GM13976 (cell line): ENCODE measurements at regions not wholly inside any gene's neighbourhood (a gene's known extent, or its start where the extent isn't known, plus 50 kb on each side); places are given as distances from the start of the nearest gene placed in this dataset.

Experiments used
- DNase-seq: peaks from one replicate; pipeline ENCODE4 v3.0.0; 2012; ENCODE audit warnings: low spot score
- in situ Hi-C: fragments of 300-500 bp; cut with MboI; formaldehyde crosslinking; loops from one replicate; pipeline ENCODE4 v1.12.0; 2022; ENCODE audit warnings: low sequenced_read_pairs, mixed read lengths, inconsistent platforms; ENCODE audit not compliant: unreplicated experiment
- TF ChIP-seq, protein P1 (sequence below): IDR thresholded peaks from 2 replicates; pipeline ENCODE4 v1.5.1; 2012; ENCODE audit warnings: borderline replicate concordance, mild to moderate bottlenecking; ENCODE audit not compliant: insufficient read depth; ENCODE audit errors: extremely low read depth, missing control alignments, control extremely low read depth

DNA sequence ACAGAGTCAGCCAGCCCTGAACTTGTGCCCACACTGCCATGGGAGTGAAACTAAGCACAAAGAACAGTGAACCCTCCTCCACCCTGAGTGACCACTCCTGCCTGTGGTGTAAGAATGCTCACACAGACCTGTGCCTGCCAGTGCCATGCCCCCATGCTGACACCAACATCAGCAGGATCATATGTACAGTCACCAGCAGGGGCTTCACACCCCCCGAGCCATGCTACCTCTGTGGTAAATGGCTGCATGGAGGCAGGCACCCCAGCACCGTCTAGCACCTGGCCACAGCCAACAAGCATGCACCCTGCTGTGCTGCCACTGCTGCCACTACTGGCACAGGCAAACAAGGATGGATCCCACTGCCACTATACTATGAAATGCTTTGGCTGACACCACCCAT, 344.4 kb upstream of the CCDC196 start:
- TF ChIP-seq, protein P1, sequence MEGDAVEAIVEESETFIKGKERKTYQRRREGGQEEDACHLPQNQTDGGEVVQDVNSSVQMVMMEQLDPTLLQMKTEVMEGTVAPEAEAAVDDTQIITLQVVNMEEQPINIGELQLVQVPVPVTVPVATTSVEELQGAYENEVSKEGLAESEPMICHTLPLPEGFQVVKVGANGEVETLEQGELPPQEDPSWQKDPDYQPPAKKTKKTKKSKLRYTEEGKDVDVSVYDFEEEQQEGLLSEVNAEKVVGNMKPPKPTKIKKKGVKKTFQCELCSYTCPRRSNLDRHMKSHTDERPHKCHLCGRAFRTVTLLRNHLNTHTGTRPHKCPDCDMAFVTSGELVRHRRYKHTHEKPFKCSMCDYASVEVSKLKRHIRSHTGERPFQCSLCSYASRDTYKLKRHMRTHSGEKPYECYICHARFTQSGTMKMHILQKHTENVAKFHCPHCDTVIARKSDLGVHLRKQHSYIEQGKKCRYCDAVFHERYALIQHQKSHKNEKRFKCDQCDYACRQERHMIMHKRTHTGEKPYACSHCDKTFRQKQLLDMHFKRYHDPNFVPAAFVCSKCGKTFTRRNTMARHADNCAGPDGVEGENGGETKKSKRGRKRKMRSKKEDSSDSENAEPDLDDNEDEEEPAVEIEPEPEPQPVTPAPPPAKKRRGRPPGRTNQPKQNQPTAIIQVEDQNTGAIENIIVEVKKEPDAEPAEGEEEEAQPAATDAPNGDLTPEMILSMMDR: no peak
- in situ Hi-C loops: no loop called here
- DNase-seq: peak; percentile 3

DNA sequence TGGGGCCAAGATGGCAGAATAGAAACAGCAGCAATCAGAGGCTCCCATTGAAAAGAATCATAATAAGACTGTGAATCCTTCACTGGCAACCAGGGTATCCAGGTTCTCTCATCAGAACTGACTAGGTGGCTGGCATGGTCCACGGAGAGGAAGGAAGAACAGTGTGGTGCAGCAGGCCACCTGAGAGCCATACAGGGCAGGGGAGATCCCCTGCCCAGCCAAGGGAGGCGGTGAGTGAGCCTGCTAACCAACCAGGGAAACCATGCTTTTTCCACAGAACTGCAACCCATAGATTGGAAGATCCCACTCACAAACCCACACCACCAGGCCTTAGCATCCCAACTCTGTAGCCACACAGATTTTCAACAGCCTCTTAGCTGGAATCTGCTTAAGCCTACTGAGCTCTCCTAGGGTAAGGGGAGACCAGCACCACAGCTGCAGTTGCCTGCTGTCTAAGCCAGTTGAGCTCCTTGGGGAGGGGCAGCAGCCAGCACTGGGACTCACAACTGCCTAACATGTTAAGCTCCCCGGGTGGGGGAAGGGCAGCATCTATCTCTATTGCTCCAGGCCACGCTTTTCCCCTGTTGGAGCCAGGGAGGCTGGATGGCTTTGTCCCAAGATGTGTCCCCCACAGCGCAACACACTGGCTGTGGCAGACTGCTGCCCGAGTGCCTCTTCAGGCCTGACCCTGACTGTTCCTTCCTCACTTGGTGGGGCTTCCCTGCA, 342.6 kb upstream of the CCDC196 start:
- TF ChIP-seq, protein P1: no peak
- no peak for DNase-seq
- in situ Hi-C loops: no loop called here

DNA sequence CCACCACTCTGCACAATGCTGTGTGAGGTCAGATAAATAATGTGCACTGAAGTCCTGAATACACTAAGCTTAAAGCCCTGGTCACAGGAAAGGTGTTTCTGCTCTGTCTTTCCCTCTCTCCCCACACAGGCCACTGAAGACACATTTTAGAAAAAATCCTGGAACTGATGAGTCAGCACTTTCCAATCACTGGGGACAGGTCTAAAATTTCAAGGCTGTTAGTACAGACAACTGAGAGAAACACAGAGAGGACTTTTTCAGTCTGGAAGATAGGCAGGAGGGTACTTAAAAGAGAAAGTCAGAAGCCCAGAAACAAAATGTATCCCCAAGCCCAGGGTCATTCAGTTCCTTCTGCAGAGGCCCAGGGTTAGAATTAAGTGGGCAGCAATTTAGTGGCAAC, 333.9 kb upstream of the CCDC196 start:
- no peak for DNase-seq

DNA sequence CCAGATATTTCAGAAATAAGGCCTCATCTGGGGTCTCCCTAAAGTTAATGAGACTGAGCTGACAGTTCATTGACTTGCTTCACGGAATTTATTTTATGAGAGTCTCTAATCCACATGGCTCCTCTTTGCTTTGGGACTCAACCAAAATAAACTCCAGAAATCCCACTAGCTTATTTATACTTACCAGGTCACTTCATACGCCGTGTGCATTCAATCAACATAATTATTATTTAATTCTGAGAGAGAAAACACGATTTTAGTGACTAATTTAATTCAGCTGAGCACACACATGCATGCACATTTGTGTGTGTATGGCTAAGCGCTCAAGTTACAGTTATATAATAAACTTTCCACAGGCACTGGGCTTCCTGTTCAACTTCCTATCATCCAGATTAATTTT, 333.4 kb upstream of the CCDC196 start:
- in situ Hi-C loops: no loop called here
- DNase-seq: no peak
- TF ChIP-seq, protein P1: no peak

More for the DNA sequence above, 333.9 kb upstream of the CCDC196 start:
- TF ChIP-seq, protein P1: no peak
- in situ Hi-C loops: no loop called here

DNA sequence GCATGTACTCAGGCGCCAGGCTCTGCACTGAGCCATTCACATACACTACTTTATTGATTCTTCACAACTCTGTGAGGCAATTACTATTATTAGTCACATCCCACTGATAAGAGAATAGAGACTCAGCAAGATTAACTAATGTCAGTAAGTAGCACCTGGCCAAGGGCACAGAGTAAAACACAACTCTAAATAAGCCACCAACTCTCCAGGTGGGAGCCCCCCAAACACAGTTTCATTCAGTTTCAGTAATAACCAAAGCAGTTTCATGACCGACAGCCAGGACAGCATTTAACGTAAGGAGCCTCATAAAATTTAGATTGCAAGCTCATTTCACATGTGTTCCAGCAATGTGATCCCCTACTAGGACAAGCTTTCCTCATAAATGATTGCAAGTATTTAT, 323.1 kb upstream of the CCDC196 start:
- in situ Hi-C loops: no loop called here
- DNase-seq: no peak
- TF ChIP-seq, protein P1: no peak

DNA sequence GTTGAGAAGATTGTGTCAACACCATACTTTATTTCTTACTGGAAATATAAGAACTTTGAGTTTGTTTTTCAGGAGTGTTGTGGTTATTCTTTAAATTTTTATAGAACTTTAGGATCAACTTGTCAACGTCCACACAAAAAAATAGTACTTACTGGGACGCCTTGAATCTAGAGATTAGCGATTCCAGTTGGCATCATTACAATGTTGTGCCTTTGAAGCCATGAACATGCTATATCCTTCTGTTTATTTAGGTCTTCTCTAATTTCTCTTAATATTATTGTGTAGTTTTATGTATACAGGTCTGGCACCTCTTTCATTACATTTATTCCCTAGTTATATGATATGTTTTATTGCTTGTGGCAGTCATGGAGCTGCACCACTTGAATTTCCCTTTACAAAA, 320.8 kb upstream of the CCDC196 start:
- DNase-seq: no peak
- TF ChIP-seq, protein P1: no peak
- in situ Hi-C loops: no loop called here

DNA sequence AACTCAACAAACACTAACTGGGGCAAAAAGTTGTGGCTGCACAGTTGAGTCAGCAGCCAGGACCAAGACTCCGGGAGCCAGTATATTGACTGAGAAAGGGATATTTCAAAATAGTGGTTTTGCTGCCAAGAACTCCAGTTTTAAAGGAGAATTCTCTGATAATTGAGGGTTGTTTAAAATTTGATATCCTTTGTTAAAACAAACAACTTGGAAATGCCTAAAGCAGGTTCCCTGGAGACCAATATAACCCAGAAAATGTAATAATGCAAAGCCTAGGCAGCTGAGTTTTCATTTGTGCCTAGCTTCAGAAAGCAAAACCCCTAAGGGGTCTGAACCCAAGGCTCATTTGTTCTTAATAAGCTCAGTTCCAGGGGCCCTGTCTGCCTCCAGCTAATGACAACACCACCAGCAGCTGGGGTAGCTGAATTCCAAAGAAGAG, 311.7 kb upstream of the CCDC196 start:
- TF ChIP-seq, protein P1: no peak
- DNase-seq: no peak
- in situ Hi-C loops: no loop called here
